HepG2 (cell line): ENCODE measurements at regions not wholly inside any gene's neighbourhood (a gene's known extent, or its start where the extent isn't known, plus 50 kb on each side); places are given as distances from the start of the nearest gene placed in this dataset.

Experiments used
- ATAC-seq: fragments of 200-7000 bp; cut with Tn5 transposase; 3 replicates; pipeline ENCODE4 v1.9.1; 2020; ENCODE audit warnings: mild to moderate bottlenecking, moderate library complexity
- BruUV-seq: library from RNA; stranded (reverse); fragments of 400-500 nt; replicated peaks from 2 replicates; lab custom pipeline; 2021; lab: Mats Ljungman, UMichigan
- CTCF ChIA-PET: fragments of 300-600 bp; formaldehyde crosslinking; extraction: SDS; loops from one replicate; lab custom pipeline; 2021; ENCODE audit warnings: low total read pairs, inconsistent platforms, low intra/inter-chr PET ratio; lab: Yijun Ruan, JAX
- POLR2A ChIA-PET: fragments of 350-600 bp; sonication (Branson Sonifier 250); formaldehyde crosslinking; loops from one replicate; lab custom pipeline; 2020; ENCODE audit warnings: antibody characterized with exemption, inconsistent platforms; lab: Yijun Ruan, JAX
- DNase-seq: peaks from one replicate; pipeline ENCODE4 v3.0.0-alpha.2; 2015; ENCODE audit warnings: low spot score
- FAIRE-seq: peaks from 3 replicates; lab custom pipeline; 2011; peaks lifted over from hg19 to GRCh38; lab: Jason Lieb, UNC
- H2AFZ ChIP-seq: one replicate; pipeline ENCODE4 v1.6.1; 2011; ENCODE audit warnings: low read length, inconsistent platforms
- H3K27ac ChIP-seq: fragments of 300-600 bp; 3 replicates; pipeline ENCODE4 v1.8.0; 2011; ENCODE audit warnings: mixed run types, mild to moderate bottlenecking, mixed read lengths, low read length, inconsistent platforms; ENCODE audit not compliant: insufficient read depth; ENCODE audit errors: extremely low read length
- H3K27me3 ChIP-seq, 2 experiments: fragments of 200-600 bp in 1 of 2; 2 replicates in 1 of 2; 3 replicates in 1 of 2; pipeline versions ENCODE4 v1.6.0 to v1.8.0; 2011; ENCODE audit warnings: low read length in 2 of 2, mild to moderate bottlenecking in 2 of 2, moderate library complexity in 2 of 2, inconsistent platforms in 1 of 2; ENCODE audit not compliant: insufficient read depth in 2 of 2, control insufficient read depth in 1 of 2
- H3K36me3 ChIP-seq, 2 experiments: fragments of 200-600 bp in 1 of 2; replicated peaks in 1 of 2; 2 replicates in 1 of 2; 3 replicates in 1 of 2; pipeline versions ENCODE4 v1.5.1 to v1.8.0; 2011; ENCODE audit warnings: low read length in 2 of 2, inconsistent platforms in 1 of 2; ENCODE audit not compliant: insufficient read depth in 2 of 2, control insufficient read depth in 1 of 2
- H3K4me1 ChIP-seq: 2 replicates; pipeline ENCODE4 v1.5.1; 2012; ENCODE audit warnings: low read length, inconsistent platforms; ENCODE audit not compliant: insufficient read depth
- H3K4me2 ChIP-seq: 2 replicates; pipeline ENCODE4 v1.6.0; 2011; ENCODE audit warnings: low read depth, low read length, inconsistent platforms
- H3K4me3 ChIP-seq, 3 experiments: fragments of 200-600 bp in 1 of 3; sonication (generic), shearing (Covaris generic) in 1 of 3; replicated peaks in 1 of 3; 2 replicates each; pipeline ENCODE4 v1.5.1; 2011 to 2016; ENCODE audit warnings: low read length in 3 of 3, inconsistent platforms in 2 of 3, low read depth in 2 of 3, mild to moderate bottlenecking in 2 of 3, control low read depth in 1 of 3, mixed read lengths in 1 of 3; ENCODE audit not compliant: insufficient read depth in 1 of 3
- H3K79me2 ChIP-seq: one replicate; pipeline ENCODE4 v1.6.1; 2011; ENCODE audit warnings: low read length, inconsistent platforms; ENCODE audit not compliant: insufficient read depth
- H3K9ac ChIP-seq: 2 replicates; pipeline ENCODE4 v1.6.0; 2011; ENCODE audit warnings: mild to moderate bottlenecking, low read depth, low read length, inconsistent platforms; ENCODE audit not compliant: insufficient read depth
- H3K9me3 ChIP-seq: 2 replicates; pipeline ENCODE4 v1.5.1; 2012; ENCODE audit warnings: mild to moderate bottlenecking, low read length
- H4K20me1 ChIP-seq: 2 replicates; pipeline ENCODE4 v1.6.0; 2011; ENCODE audit warnings: inconsistent platforms, mild to moderate bottlenecking, low read length, moderate library complexity; ENCODE audit not compliant: insufficient read depth
- CERS6 ChIP-seq: sonication (generic); formaldehyde crosslinking; IDR thresholded peaks from 2 replicates; pipeline ENCODE4 v1.5.0; 2020; ENCODE audit warnings: missing genetic modification reagents
- HBP1 ChIP-seq: IDR thresholded peaks from 2 replicates; pipeline ENCODE4 v1.6.1; 2016; ENCODE audit warnings: low read depth, control low read depth
- HHEX ChIP-seq: IDR thresholded peaks from 2 replicates; pipeline ENCODE4 v1.6.1; 2016; ENCODE audit warnings: control low read depth
- HOXA7 ChIP-seq: sonication (generic); formaldehyde crosslinking; IDR thresholded peaks from 2 replicates; pipeline ENCODE4 v1.8.1; 2022; ENCODE audit warnings: mild to moderate bottlenecking, missing genetic modification reagents, moderate library complexity
- HOXD1 ChIP-seq: sonication (generic); formaldehyde crosslinking; IDR thresholded peaks from 2 replicates; pipeline ENCODE4 v1.5.0; 2020; ENCODE audit warnings: missing genetic modification reagents
- NFATC3 ChIP-seq: sonication (generic); formaldehyde crosslinking; IDR thresholded peaks from 2 replicates; pipeline ENCODE4 v1.5.1; 2020; ENCODE audit warnings: mild to moderate bottlenecking, missing genetic modification reagents
- PREB ChIP-seq: sonication (generic); formaldehyde crosslinking; IDR thresholded peaks from 2 replicates; pipeline ENCODE4 v1.4.0; 2020; ENCODE audit warnings: missing genetic modification reagents
- TFAP4 ChIP-seq: sonication (generic); IDR thresholded peaks from 2 replicates; pipeline ENCODE4 v1.6.1; 2016; ENCODE audit warnings: low read depth, borderline replicate concordance
- ZFX ChIP-seq: sonication (generic); formaldehyde crosslinking; IDR thresholded peaks from 2 replicates; pipeline ENCODE4 v1.4.0; 2020; ENCODE audit warnings: mild to moderate bottlenecking, low read depth, missing genetic modification reagents, moderate library complexity
- ZNF225 ChIP-seq: sonication (generic); formaldehyde crosslinking; IDR thresholded peaks from 2 replicates; pipeline ENCODE4 v1.4.0; 2020; ENCODE audit warnings: mild to moderate bottlenecking, missing genetic modification reagents
- ZNF274 ChIP-seq: sonication (generic); formaldehyde crosslinking; IDR thresholded peaks from 2 replicates; pipeline ENCODE4 v1.5.1; 2020; ENCODE audit warnings: mild to moderate bottlenecking, missing genetic modification reagents
- ZNF282 ChIP-seq: fragments of 450-650 bp; IDR thresholded peaks from 2 replicates; pipeline ENCODE4 v1.6.1; 2018; ENCODE audit not compliant: partially characterized antibody
- ZNF335 ChIP-seq: sonication (generic); formaldehyde crosslinking; IDR thresholded peaks from 2 replicates; pipeline ENCODE4 v1.4.0; 2020; ENCODE audit warnings: missing genetic modification reagents
- ZNF557 ChIP-seq: sonication (generic); formaldehyde crosslinking; IDR thresholded peaks from 2 replicates; pipeline ENCODE4 v1.4.0; 2020; ENCODE audit warnings: missing genetic modification reagents
- WGBS: methylation state at CpG from one replicate; pipeline ENCODE4 v1.1.6; 2017; ENCODE audit warnings: low lambda C conversion rate; 5-methylcytosine and 5-hydroxymethylcytosine counted together
- in situ Hi-C: cut with HindIII; loops from 2 replicates; pipeline ENCODE4 v1.10.0; 2017; ENCODE audit warnings: low pct_unique_long_range_greater_than_20kb; ENCODE audit not compliant: extremely low pct_ligation_motif_present
- intact Hi-C: fragments of 100-400 bp; cut with micrococcal nuclease; formaldehyde crosslinking; loops from one replicate; pipeline ENCODE4 v1.10.0; 2022; ENCODE audit not compliant: unreplicated experiment
- TF ChIP-seq, protein P1 (sequence below): sonication (generic); formaldehyde crosslinking; IDR thresholded peaks from 2 replicates; pipeline ENCODE4 v1.4.0; 2020; ENCODE audit warnings: missing genetic modification reagents
- TF ChIP-seq, protein P2 (sequence below): sonication (generic); formaldehyde crosslinking; IDR thresholded peaks from 2 replicates; pipeline ENCODE4 v1.8.0; 2022; ENCODE audit warnings: mild to moderate bottlenecking, missing genetic modification reagents; ENCODE audit not compliant: insufficient replicate concordance
- TF ChIP-seq, protein P3 (sequence below): sonication (generic); formaldehyde crosslinking; IDR thresholded peaks from 2 replicates; pipeline ENCODE4 v1.8.1; 2023; ENCODE audit warnings: mild to moderate bottlenecking, missing genetic modification reagents, borderline replicate concordance

GRCh38 chr13:73179650-73180274 is 121.0 kb downstream of the KLF5 start:
- Histone ChIP-seq H3K4me3 (no peak overlapping the region), H3K9me3 (no peaks in the 10 kb centered on the region), H3K79me2 (no peaks in the 10 kb centered on the region), H3K27ac (no peak overlapping the region), H3K4me2 (no peak overlapping the region), H2AFZ (no peak overlapping the region), H3K9ac (no peak overlapping the region), H3K4me1 (no peaks in the 10 kb centered on the region), H3K27me3 (no peaks in the 10 kb centered on the region), H4K20me1 (no peaks in the 10 kb centered on the region), H3K36me3 (no peaks in the 10 kb centered on the region)
- 49% methylated on average over 6 of the region's 6 CpGs for WGBS
- in situ Hi-C loops = no loop called here
- intact Hi-C loops = no loop called here
- ATAC-seq (no peak), DNase-seq (no peak), FAIRE-seq (no peak)
- CTCF ChIA-PET = no interaction called here
- BruUV-seq = no TSS peak
- POLR2A ChIA-PET = no interaction called here
- no peak for TF ChIP-seq ZNF225 (CRISPR knock-in tag)
- no peak for TF ChIP-seq NFATC3 (CRISPR knock-in tag)
- TF ChIP-seq ZFX (CRISPR knock-in tag) = no peak
- no peak for TF ChIP-seq ZNF335 (CRISPR knock-in tag)
- TF ChIP-seq ZNF274 (CRISPR knock-in tag) = no peak
- no peak for TF ChIP-seq ZNF557 (CRISPR knock-in tag)
- no peak for TF ChIP-seq ZNF282
- TF ChIP-seq, protein P1, sequence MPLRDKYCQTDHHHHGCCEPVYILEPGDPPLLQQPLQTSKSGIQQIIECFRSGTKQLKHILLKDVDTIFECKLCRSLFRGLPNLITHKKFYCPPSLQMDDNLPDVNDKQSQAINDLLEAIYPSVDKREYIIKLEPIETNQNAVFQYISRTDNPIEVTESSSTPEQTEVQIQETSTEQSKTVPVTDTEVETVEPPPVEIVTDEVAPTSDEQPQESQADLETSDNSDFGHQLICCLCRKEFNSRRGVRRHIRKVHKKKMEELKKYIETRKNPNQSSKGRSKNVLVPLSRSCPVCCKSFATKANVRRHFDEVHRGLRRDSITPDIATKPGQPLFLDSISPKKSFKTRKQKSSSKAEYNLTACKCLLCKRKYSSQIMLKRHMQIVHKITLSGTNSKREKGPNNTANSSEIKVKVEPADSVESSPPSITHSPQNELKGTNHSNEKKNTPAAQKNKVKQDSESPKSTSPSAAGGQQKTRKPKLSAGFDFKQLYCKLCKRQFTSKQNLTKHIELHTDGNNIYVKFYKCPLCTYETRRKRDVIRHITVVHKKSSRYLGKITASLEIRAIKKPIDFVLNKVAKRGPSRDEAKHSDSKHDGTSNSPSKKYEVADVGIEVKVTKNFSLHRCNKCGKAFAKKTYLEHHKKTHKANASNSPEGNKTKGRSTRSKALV (CRISPR knock-in tag) = no peak
- TF ChIP-seq HBP1 (CRISPR knock-in tag) = no peak
- no peak for TF ChIP-seq HOXA7
- no peak for TF ChIP-seq HHEX (CRISPR knock-in tag)
- TF ChIP-seq, protein P2, sequence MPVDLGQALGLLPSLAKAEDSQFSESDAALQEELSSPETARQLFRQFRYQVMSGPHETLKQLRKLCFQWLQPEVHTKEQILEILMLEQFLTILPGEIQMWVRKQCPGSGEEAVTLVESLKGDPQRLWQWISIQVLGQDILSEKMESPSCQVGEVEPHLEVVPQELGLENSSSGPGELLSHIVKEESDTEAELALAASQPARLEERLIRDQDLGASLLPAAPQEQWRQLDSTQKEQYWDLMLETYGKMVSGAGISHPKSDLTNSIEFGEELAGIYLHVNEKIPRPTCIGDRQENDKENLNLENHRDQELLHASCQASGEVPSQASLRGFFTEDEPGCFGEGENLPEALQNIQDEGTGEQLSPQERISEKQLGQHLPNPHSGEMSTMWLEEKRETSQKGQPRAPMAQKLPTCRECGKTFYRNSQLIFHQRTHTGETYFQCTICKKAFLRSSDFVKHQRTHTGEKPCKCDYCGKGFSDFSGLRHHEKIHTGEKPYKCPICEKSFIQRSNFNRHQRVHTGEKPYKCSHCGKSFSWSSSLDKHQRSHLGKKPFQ (CRISPR knock-in tag) = no peak
- TF ChIP-seq CERS6 (CRISPR knock-in tag) = no peak
- TF ChIP-seq HOXD1 (CRISPR knock-in tag) = no peak
- TF ChIP-seq, protein P3, sequence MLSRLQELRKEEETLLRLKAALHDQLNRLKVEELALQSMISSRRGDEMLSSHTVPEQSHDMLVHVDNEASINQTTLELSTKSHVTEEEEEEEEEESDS (CRISPR knock-in tag) = no peak
- no peak for TF ChIP-seq PREB (CRISPR knock-in tag)
- no peak for TF ChIP-seq TFAP4
